Lower lobe of right lung (tissue), 2 donors: ENCODE measurements at regions not wholly inside any gene's neighbourhood (a gene's known extent, or its start where the extent isn't known, plus 50 kb on each side); places are given as distances from the start of the nearest gene placed in this dataset.

Experiments used
- ATAC-seq, 2 donors: fragments of 200-7000 bp; cut with Tn5 transposase; one replicate each; pipeline ENCODE4 v1.9.1; 2020 to 2022; ENCODE audit warnings: mild to moderate bottlenecking in 2 of 2, moderate library complexity in 2 of 2
- DNase-seq: peaks from one replicate; pipeline ENCODE4 v3.0.0-alpha.2; 2020
- H3K27ac ChIP-seq: fragments of 200-600 bp; one replicate; pipeline ENCODE4 v1.8.0; 2022
- H3K27me3 ChIP-seq: fragments of 200-600 bp; one replicate; pipeline ENCODE4 v1.8.0; 2022; ENCODE audit warnings: low read depth
- H3K36me3 ChIP-seq: fragments of 200-600 bp; one replicate; pipeline ENCODE4 v1.8.0; 2022; ENCODE audit warnings: mild to moderate bottlenecking
- H3K4me1 ChIP-seq: fragments of 200-600 bp; one replicate; pipeline ENCODE4 v1.8.0; 2022
- H3K4me3 ChIP-seq: fragments of 200-600 bp; one replicate; pipeline ENCODE4 v1.8.0; 2022; ENCODE audit warnings: mild to moderate bottlenecking
- H3K9me3 ChIP-seq: fragments of 200-600 bp; one replicate; pipeline ENCODE4 v1.8.0; 2022
- intact Hi-C: fragments of 100-400 bp; cut with DNase I; formaldehyde crosslinking; loops from one replicate; pipeline ENCODE4 v1.11.0; 2022
- TF ChIP-seq, protein P1 (sequence below): fragments of 200-600 bp; IDR thresholded peaks from one replicate; pipeline ENCODE4 v1.8.0; 2022; ENCODE audit warnings: antibody characterized with exemption, mild to moderate bottlenecking
- donor health status: DM: no; HTN: yes; CAD: no; lungs with severe emphysema.

DNA sequence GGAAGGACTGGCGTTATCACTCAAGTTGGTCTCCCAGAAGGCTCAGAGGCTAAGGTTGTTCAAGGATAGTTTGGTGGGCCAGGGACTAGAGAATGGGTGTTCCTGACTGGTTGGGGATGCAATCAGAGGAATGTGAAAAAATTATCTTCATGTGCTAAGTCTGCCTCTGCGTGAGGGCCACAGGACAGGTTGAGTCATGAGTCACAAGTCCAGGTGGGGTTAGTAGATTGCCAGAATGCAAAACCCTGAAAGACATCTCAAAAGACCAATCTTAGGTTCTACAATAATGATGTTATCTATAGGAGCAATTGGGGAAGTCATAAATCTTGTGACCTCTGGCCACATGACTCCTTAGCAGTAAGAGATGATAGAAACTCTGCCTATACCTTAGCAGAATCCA lies 220.1 kb upstream of the EEA1 start:
- ATAC-seq, result no peak
- Histone ChIP-seq H3K27me3 (no peaks in the 10 kb centered on the region), H3K4me3 (no peak overlapping the region), H3K27ac (no peak overlapping the region), H3K36me3 (no peaks in the 10 kb centered on the region), H3K9me3 (no peaks in the 10 kb centered on the region), H3K4me1 (no peaks in the 10 kb centered on the region)
- TF ChIP-seq, protein P1, sequence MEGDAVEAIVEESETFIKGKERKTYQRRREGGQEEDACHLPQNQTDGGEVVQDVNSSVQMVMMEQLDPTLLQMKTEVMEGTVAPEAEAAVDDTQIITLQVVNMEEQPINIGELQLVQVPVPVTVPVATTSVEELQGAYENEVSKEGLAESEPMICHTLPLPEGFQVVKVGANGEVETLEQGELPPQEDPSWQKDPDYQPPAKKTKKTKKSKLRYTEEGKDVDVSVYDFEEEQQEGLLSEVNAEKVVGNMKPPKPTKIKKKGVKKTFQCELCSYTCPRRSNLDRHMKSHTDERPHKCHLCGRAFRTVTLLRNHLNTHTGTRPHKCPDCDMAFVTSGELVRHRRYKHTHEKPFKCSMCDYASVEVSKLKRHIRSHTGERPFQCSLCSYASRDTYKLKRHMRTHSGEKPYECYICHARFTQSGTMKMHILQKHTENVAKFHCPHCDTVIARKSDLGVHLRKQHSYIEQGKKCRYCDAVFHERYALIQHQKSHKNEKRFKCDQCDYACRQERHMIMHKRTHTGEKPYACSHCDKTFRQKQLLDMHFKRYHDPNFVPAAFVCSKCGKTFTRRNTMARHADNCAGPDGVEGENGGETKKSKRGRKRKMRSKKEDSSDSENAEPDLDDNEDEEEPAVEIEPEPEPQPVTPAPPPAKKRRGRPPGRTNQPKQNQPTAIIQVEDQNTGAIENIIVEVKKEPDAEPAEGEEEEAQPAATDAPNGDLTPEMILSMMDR, result no peak
- no peak for DNase-seq
- intact Hi-C loops, result no loop called here

DNA sequence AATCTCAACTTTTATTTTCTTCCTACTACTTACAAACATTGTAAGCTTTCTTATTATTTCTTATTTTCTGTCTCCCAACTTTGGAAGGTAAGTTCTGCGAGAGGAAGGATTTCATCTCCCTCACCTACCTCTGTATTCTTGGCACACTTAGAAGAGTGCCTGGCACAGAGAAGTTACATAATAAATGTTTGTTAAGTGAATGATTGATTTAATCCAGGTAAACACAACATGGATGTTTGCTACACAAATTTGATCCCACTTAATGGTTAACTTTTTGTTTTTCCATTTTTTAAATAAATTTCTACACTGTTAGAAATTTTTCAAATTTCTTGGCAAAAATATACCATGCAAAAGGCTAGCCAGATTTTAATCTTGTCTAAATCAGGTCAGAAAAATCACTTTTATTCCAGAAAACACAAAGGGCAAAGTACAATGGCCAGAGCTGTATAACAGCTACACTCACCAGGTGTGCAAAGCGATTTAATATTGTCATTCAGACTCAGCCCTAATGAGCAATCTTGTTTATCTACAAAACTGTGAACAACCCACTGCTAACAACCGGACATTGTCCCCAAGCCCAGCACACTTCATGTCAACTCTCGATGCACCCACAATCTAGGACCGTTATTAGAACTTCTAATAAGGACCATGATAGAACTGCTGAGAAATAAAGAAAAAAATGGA lies 222.1 kb upstream of the EEA1 start:
- Histone ChIP-seq H3K9me3 (no peaks in the 10 kb centered on the region), H3K36me3 (no peaks in the 10 kb centered on the region), H3K4me3 (no peak overlapping the region), H3K4me1 (no peaks in the 10 kb centered on the region), H3K27ac (no peak overlapping the region), H3K27me3 (no peaks in the 10 kb centered on the region)
- intact Hi-C loops, result no loop called here
- DNase-seq (no peak), ATAC-seq (no peak)
- TF ChIP-seq, protein P1, result no peak

DNA sequence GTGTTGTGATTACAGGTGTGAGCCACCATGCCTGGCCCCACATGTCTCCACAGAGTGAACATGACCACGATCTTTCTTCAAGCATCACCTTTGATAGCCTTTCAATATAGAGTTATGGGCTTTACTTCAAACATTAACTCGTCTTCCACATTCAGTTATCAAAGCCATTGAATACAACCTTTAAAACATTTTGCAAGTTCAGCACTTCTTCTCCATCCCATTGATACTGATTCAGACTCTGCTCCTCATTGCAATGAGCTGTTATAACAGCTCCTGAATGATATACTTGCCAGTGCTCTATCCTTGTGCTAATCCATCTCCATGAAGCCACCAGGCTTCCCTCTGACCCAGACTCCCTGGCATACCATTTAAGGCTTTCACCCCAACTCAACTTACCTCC lies 223.5 kb upstream of the EEA1 start:
- H3K9me3 ChIP-seq, result no peaks in the 10 kb centered on the region
- intact Hi-C loops, result no loop called here
- no peak for ATAC-seq

DNA sequence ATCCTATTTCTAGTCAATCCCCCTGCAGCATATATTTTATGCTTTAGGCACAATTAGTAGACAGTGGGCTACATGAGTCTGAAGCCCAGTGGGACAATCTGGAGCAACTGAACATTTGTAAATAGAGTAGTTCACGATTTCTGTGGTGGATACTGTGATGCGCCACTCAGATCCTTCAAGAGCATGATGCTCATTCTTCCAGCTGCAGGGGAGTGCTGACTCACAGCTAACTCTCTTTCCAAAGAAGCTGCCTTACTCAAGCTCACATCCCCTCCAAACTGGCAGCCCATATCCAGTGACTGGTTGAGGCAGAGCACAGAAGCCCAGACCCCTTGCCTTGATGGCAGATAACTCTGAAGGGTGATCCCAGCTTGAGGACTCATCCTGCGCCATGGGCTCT lies 224.2 kb upstream of the EEA1 start:
- Histone ChIP-seq H3K27me3 (no peaks in the 10 kb centered on the region), H3K4me3 (no peak overlapping the region), H3K36me3 (no peaks in the 10 kb centered on the region), H3K4me1 (no peaks in the 10 kb centered on the region), H3K9me3 (no peaks in the 10 kb centered on the region), H3K27ac (no peak overlapping the region)
- DNase-seq (no peak), ATAC-seq (no peak)
- intact Hi-C loops, result no loop called here
- TF ChIP-seq, protein P1, result no peak

More for the DNA sequence above, 223.5 kb upstream of the EEA1 start:
- TF ChIP-seq, protein P1, result no peak
- no peak for DNase-seq
- H3K36me3 ChIP-seq, result no peaks in the 10 kb centered on the region
- no peak overlapping the region for H3K27ac ChIP-seq
- no peaks in the 10 kb centered on the region for H3K27me3 ChIP-seq
- H3K4me3 ChIP-seq, result no peak overlapping the region
- H3K4me1 ChIP-seq, result no peaks in the 10 kb centered on the region

DNA sequence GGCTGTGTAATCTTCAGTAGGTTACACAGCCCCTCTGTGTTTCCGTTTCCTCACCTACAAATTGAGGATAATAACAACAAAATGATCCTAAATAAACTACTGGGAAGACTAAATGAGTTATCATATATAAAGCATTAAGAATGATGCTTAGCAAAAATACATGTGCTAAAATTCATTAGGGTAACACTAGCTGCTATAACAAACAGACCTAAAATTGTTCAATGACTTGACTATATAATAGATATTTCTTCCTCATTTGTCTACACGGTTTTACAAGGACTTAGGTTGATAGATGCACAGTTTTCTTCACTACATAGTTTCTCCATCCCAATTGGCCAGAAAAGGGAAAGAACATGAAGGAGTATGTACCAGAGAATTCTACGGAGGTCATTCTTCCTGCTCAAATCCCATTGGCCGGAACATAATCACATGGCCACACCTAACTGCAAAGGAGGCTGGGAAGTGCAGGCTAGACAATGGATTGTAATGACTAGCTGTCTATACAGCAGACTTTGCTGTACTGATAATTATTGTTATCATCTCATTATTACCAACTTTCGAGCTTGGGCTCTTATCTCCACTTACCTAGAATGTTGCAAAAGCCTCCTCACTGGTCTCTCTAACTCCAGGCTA lies 223.5 kb upstream of the NUDT4 start:
- no peak overlapping the region for H3K4me3 ChIP-seq
- DNase-seq (no peak), ATAC-seq (no peak)
- H3K4me1 ChIP-seq, result no peaks in the 10 kb centered on the region
- no peaks in the 10 kb centered on the region for H3K9me3 ChIP-seq
- no peak overlapping the region for H3K27ac ChIP-seq
- TF ChIP-seq, protein P1, result no peak
- H3K36me3 ChIP-seq, result no peaks in the 10 kb centered on the region
- H3K27me3 ChIP-seq, result no peaks in the 10 kb centered on the region
- intact Hi-C loops, result no loop called here
